ENCODE measurements at regions not wholly inside any gene's neighbourhood (a gene's known extent, or its start where the extent isn't known, plus 50 kb on each side); places are given as distances from the start of the nearest gene placed in this dataset.
A peak's percentile ranks its signal among the peaks of the same experiment; 100 is the strongest.

DNA sequence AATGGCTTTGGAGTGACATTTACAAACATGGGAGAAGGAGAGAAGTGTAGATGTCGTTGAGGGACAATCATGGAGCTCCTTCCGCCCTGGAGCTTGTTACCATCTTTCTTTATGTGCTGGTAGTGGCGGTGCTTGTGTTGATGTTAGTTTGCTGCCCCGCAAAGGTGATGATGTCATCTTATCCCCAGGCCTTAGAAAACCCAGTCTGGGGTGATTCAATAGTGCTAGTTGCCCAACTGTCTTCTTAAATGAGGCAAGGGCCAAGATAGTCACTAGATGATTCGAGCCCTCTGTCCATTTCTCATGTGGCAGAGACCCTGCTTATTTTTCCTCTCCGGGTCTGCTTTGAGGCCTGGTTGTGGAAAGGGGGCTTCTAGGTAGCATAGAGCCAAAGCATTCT is 277.4 kb downstream of the CCSER2 start (continued):
- TF ChIP-seq, protein P1, sequence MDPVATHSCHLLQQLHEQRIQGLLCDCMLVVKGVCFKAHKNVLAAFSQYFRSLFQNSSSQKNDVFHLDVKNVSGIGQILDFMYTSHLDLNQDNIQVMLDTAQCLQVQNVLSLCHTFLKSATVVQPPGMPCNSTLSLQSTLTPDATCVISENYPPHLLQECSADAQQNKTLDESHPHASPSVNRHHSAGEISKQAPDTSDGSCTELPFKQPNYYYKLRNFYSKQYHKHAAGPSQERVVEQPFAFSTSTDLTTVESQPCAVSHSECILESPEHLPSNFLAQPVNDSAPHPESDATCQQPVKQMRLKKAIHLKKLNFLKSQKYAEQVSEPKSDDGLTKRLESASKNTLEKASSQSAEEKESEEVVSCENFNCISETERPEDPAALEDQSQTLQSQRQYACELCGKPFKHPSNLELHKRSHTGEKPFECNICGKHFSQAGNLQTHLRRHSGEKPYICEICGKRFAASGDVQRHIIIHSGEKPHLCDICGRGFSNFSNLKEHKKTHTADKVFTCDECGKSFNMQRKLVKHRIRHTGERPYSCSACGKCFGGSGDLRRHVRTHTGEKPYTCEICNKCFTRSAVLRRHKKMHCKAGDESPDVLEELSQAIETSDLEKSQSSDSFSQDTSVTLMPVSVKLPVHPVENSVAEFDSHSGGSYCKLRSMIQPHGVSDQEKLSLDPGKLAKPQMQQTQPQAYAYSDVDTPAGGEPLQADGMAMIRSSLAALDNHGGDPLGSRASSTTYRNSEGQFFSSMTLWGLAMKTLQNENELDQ (tag by site-specific recombination; IDR thresholded peaks at IDR 0.05; ENCODE audit: low read depth) = no peak
- TF ChIP-seq YY2 (tag by site-specific recombination; IDR thresholded peaks at IDR 0.05) = no peak
- no peak for TF ChIP-seq ZNF747 (tag by site-specific recombination; IDR thresholded peaks at IDR 0.05)
- no peak for TF ChIP-seq ELK4 (IDR thresholded peaks at IDR 0.05; ENCODE audit: borderline replicate concordance, low read depth, low read length)
- peak; percentile 64 for TF ChIP-seq ZBTB21 (tag by site-specific recombination; IDR thresholded peaks at IDR 0.05)

- no peaks in the 10 kb centered on the region for H3K36me3 ChIP-seq (ENCODE audit: control insufficient read depth in 2 of 2, insufficient read depth in 1 of 2, low read length in 2 of 2)
- ChIA-PET CTCF (interaction anchor here (0.9 to 2.4 kb wide), 4 partner anchors 55 to 66 kb away, joined by 3 to 11 read pairs (median 5); no protein-coding TSS in a partner anchor), POLR2A (no interaction called here)
- H3K27ac ChIP-seq (ENCODE audit: extremely low read depth, low read depth, low read length) = no peak overlapping the region
- TF ChIP-seq ZNF169 (tag by site-specific recombination; IDR thresholded peaks at IDR 0.05) = no peak
- TF ChIP-seq ZNF404 (tag by site-specific recombination; IDR thresholded peaks at IDR 0.05) = no peak
- no peak for TF ChIP-seq SP7 (tag by site-specific recombination; IDR thresholded peaks at IDR 0.05)
- no peaks in the 10 kb centered on the region for H3K9me3 ChIP-seq (ENCODE audit: control insufficient read depth, insufficient read depth, low read depth, low read length)
- H3K4me3 ChIP-seq (ENCODE audit: low read depth, low read length) = no peak overlapping the region
- no peaks in the 10 kb centered on the region for H3K4me1 ChIP-seq (ENCODE audit: control insufficient read depth, insufficient read depth, low read length)
Observed at GRCh38 chr10:84606428-84606827, 278.0 kb downstream of the CCSER2 start.

DNA sequence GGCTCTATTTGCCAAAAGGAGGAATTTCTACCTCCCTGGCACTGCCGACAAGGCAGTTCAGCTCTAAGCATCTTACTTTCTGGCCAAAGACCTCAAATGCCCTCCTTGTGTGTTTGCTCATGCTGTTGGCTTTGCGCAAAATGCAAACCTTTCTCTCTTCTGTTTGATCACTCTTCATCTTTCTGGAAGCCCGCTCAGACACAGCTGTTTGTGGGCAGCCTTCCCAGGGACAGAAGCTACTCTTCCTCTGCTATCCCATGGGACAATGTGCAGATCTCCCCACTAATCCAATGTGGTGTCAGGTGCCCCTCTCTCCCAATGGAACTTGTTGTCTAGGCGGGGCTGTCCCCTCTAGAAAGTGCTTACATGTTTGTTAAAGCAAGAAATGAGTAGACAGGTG is 278.7 kb downstream of the CCSER2 start:
- TF ChIP-seq, protein P2, sequence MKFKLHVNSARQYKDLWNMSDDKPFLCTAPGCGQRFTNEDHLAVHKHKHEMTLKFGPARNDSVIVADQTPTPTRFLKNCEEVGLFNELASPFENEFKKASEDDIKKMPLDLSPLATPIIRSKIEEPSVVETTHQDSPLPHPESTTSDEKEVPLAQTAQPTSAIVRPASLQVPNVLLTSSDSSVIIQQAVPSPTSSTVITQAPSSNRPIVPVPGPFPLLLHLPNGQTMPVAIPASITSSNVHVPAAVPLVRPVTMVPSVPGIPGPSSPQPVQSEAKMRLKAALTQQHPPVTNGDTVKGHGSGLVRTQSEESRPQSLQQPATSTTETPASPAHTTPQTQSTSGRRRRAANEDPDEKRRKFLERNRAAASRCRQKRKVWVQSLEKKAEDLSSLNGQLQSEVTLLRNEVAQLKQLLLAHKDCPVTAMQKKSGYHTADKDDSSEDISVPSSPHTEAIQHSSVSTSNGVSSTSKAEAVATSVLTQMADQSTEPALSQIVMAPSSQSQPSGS (tag by site-specific recombination; IDR thresholded peaks at IDR 0.05; ENCODE audit: low read depth) = no peak
- no peak for TF ChIP-seq KLF8 (tag by site-specific recombination; IDR thresholded peaks at IDR 0.05)
- TF ChIP-seq ZNF292 (tag by site-specific recombination; IDR thresholded peaks at IDR 0.05; ENCODE audit: borderline replicate concordance, low read depth) = no peak
- TF ChIP-seq ZNF658 (tag by site-specific recombination; IDR thresholded peaks at IDR 0.05) = no peak
- no peak for TF ChIP-seq ZNF792 (tag by site-specific recombination; IDR thresholded peaks at IDR 0.05)
- TF ChIP-seq, protein P3, sequence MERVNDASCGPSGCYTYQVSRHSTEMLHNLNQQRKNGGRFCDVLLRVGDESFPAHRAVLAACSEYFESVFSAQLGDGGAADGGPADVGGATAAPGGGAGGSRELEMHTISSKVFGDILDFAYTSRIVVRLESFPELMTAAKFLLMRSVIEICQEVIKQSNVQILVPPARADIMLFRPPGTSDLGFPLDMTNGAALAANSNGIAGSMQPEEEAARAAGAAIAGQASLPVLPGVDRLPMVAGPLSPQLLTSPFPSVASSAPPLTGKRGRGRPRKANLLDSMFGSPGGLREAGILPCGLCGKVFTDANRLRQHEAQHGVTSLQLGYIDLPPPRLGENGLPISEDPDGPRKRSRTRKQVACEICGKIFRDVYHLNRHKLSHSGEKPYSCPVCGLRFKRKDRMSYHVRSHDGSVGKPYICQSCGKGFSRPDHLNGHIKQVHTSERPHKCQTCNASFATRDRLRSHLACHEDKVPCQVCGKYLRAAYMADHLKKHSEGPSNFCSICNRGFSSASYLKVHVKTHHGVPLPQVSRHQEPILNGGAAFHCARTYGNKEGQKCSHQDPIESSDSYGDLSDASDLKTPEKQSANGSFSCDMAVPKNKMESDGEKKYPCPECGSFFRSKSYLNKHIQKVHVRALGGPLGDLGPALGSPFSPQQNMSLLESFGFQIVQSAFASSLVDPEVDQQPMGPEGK (tag by site-specific recombination; IDR thresholded peaks at IDR 0.05) = no peak
- no peak for TF ChIP-seq ZNF48 (tag by site-specific recombination; IDR thresholded peaks at IDR 0.05)
- TF ChIP-seq ZIC2 (tag by site-specific recombination; IDR thresholded peaks at IDR 0.05) = no peak
- TF ChIP-seq SP7 (tag by site-specific recombination; IDR thresholded peaks at IDR 0.05) = no peak
- TF ChIP-seq ZNF391 (tag by site-specific recombination; IDR thresholded peaks at IDR 0.05; ENCODE audit: borderline replicate concordance, low read depth) = no peak
- no peak for TF ChIP-seq ZNF10 (tag by site-specific recombination; IDR thresholded peaks at IDR 0.05)
- no peak for TF ChIP-seq ZNF571 (tag by site-specific recombination; IDR thresholded peaks at IDR 0.05)
- no peak for TF ChIP-seq ZXDB (tag by site-specific recombination; IDR thresholded peaks at IDR 0.05)
- TF ChIP-seq ZNF280C (tag by site-specific recombination; IDR thresholded peaks at IDR 0.05) = no peak
- no peak for TF ChIP-seq ZNF2 (tag by site-specific recombination; IDR thresholded peaks at IDR 0.05)
- TF ChIP-seq ZSCAN16 (tag by site-specific recombination; IDR thresholded peaks at IDR 0.05) = no peak
- TF ChIP-seq ZNF596 (tag by site-specific recombination; IDR thresholded peaks at IDR 0.05) = no peak
- TF ChIP-seq IKZF3 (tag by site-specific recombination; IDR thresholded peaks at IDR 0.05) = no peak
- no peak overlapping the region for H3K4me3 ChIP-seq (ENCODE audit: low read depth, low read length)
- H3K9me3 ChIP-seq (ENCODE audit: control insufficient read depth, insufficient read depth, low read depth, low read length) = no peaks in the 10 kb centered on the region
- no peak overlapping the region for H3K27ac ChIP-seq (ENCODE audit: extremely low read depth, low read depth, low read length)
- POLR2A ChIA-PET = no interaction called here
- CTCF ChIA-PET = interaction anchor here (0.7 to 2.4 kb wide), 6 partner anchors 14 to 140 kb away, joined by 3 to 11 read pairs (median 4); no protein-coding TSS in a partner anchor
- no peaks in the 10 kb centered on the region for H3K36me3 ChIP-seq (ENCODE audit: control insufficient read depth in 2 of 2, insufficient read depth in 1 of 2, low read length in 2 of 2)
- H3K4me1 ChIP-seq (ENCODE audit: control insufficient read depth, insufficient read depth, low read length) = no peaks in the 10 kb centered on the region
